HT-29 (cell line): ENCODE measurements at regions not wholly inside any gene's neighbourhood (a gene's known extent, or its start where the extent isn't known, plus 50 kb on each side); places are given as distances from the start of the nearest gene placed in this dataset.
"Not testable (repeated sequence)": the region's sequence is repeated elsewhere in the genome, so short reads cannot be mapped to it uniquely, and the experiment has no call there.

Experiments used
- DNase-seq: peaks from one replicate; pipeline ENCODE4 v3.0.0-alpha.2; 2015; ENCODE audit warnings: low spot score
- small RNA-seq: library from RNA; depleted of rRNA; stranded (forward); fragments of <200 nt; gene quantifications from one replicate; pipeline ENCODE3, GENCODE V24; 2014

DNA sequence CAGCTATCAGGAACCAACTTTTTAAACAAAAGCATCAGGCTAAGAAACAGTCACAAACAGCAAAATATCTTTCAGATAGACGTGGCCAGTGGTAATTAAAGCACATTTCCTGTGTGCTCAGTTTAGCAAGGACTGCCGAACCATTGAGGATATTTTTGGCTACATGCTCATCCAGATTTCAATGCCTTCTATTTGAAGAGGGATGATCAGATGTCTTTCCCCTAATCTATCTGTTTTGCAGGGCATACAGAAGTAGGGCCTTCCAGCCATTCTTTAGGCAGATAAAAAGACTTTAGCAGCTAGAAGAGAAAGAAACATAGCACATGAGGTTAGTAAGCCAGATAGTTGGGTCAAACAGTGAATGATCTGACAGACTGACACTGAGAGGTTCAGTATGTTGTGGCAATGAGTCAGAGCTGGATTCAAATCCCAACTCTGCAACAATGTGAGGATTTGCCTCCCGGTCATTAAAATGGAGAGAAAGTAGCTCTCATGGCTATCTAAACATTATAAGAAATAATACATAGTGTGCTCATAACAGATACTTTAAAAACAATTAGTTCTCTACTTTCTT is 100.0 kb upstream of the PRKG2 start:
- DNase-seq: no peak

GRCh38 chr4:81314196-81314896 is 99.3 kb upstream of the PRKG2 start:
- peak; percentile 75 for DNase-seq

GRCh38 chr4:81307991-81308390 is 93.0 kb upstream of the PRKG2 start:
- DNase-seq: no peak

DNA sequence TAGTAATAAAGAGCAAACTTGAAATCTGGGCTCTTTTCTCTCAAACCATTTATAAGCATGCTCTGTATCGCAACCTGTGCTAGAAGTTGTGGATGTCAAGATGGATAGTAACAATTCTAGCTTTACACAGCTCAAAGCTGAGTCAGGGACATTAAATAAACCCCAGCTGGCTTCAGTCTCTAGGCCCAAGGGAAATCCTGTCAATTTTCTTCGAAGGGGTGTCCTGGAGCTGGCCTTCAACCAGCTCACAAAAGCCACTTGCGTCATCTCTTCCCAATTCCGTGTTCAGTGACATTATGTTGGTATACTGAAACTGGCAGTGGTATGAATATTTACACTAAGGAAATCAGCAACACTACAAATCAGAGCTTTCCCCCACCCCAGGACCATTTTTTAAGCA is 89.8 kb upstream of the PRKG2 start:
- no peak for DNase-seq

GRCh38 chr4:81300352-81300751 is 85.3 kb upstream of the PRKG2 start:
- not testable (repeated sequence) for DNase-seq

DNA sequence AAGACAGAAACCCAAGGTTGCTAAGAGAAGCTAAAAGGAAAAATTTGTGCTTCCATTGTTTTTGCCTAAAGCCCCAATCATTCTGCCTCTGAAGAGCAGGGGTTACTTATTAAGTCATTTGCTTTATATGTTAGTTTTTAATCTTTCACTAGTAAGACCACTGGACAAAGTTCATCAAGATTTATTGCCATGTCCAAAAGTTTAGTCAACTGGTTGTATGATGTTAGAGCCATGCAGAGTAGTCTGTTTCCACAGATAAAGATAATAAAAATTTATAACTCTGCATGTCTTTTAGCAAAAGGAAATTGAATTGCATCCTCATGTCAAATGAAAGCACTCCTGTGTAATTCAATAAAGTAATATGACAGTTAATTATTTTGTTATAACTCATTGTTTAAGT is 75.8 kb upstream of the PRKG2 start:
- DNase-seq: no peak

DNA sequence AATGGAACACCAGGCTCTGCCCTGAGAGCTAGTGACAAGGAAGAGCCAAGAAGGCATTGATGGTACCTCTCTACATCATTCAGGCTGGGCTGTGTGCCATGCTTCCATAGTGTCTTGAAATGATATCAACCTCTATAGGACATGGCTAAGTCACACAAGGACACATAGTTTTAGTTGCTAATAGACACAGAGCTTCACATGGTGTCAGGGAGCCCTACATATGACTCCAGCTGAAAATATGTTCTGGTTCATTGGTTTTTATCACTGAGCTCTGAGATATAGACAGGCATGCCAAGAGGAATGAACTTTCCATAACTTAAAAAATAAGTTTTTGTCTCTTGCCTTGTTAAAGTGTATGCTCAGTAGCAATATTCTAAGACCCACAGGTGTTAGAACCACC is 72.1 kb upstream of the PRKG2 start:
- no peak for DNase-seq

DNA sequence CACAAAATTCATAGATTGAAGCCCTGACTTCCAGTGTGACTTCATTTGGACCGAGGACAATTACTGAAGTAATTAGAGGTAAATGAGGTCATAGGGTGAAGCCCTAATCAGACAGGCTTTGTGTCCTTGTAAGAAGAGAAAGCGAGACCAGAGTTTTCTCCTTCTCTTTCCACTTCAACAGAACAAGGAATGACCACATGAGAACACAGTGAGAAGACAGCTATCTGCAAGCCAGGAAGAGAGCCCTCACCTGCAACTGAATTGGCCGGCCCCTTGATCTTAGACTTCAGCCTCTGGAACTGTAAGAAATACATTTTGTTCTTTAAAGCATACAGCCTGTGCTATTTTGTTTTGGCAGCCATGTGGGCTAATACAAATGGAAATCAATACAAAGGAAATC is 67.1 kb upstream of the PRKG2 start:
- no peak for DNase-seq

GRCh38 chr4:81274460-81274859 is 59.4 kb upstream of the PRKG2 start:
- no peak for DNase-seq

DNA sequence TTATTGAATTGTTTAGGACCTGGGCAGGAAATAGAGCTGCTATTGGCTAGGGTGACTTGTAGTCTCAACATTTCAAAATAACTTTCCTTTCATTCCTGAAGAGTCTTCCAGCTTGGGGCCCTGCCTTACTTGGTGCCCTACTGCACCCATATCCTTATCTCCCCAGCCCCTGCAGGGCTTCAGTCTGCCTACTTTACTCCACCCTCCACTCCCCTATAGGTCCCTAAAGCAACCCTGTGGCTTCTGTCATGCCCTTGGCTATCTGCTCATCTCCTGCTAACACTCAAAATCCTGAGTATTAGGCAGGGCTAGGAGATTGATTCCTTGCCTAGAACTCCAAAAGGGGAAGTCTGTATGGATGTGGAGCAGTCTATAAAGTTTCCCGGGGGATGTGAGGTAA is 57.6 kb upstream of the PRKG2 start:
- no peak for DNase-seq

Small RNAs in the stretch of these regions (small RNA-seq; reads per million reads assigned to genes)
- 13.3 reads per million, percentile 90 among the genes with 10 or more reads in this experiment for gene RNU5A-2P
